ENCODE measurements at regions not wholly inside any gene's neighbourhood (a gene's known extent, or its start where the extent isn't known, plus 50 kb on each side); places are given as distances from the start of the nearest gene placed in this dataset.

DNA sequence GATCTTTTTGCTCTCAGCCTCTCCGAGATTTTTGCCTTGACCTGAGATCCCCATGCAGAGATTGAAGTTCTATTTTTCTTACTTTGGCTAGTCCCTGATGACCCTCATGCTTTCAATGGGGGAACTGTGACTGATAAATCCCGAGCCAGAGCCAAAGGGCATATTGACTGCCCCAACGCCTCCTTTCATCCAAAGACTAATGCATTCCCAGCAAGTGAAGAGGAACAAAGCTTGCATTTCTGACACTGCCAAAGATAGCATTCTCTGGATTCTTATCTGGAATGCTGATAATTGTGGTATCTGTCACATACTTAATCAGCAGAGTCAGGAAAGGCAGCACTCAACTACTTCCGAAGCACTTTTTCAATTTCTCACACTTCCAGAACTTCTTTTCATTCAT lies 152.3 kb upstream of the EGLN3 start:
- no peaks in the 10 kb centered on the region for H3K36me3 ChIP-seq (ENCODE audit: control insufficient read depth in 2 of 3, insufficient read depth in 3 of 3, low read length in 3 of 3)
- DNase-seq, result no peak
- intact Hi-C loops (cut with DNase I), result no loop called here
- no peak overlapping the region for H3K27ac ChIP-seq (ENCODE audit: low read depth in 2 of 2, low read length in 2 of 2)
- no peak for FAIRE-seq
- peaks cover 0 to 2% (median 0%) of the 10 kb centered on the region in 3 donors for H3K4me1 ChIP-seq (ENCODE audit: control insufficient read depth in 2 of 3, insufficient read depth in 2 of 3, low read depth in 1 of 3, low read length in 3 of 3)
- no peaks in the 10 kb centered on the region for H3K27me3 ChIP-seq (ENCODE audit: control insufficient read depth, insufficient read depth, low read length)
- H3K9me3 ChIP-seq (ENCODE audit: control insufficient read depth in 2 of 3, insufficient read depth in 1 of 3, low read length in 3 of 3), result no peaks in the 10 kb centered on the region
- no peak overlapping the region for H3K4me3 ChIP-seq (ENCODE audit: low read length in 3 of 3)
- TF ChIP-seq, protein P1, sequence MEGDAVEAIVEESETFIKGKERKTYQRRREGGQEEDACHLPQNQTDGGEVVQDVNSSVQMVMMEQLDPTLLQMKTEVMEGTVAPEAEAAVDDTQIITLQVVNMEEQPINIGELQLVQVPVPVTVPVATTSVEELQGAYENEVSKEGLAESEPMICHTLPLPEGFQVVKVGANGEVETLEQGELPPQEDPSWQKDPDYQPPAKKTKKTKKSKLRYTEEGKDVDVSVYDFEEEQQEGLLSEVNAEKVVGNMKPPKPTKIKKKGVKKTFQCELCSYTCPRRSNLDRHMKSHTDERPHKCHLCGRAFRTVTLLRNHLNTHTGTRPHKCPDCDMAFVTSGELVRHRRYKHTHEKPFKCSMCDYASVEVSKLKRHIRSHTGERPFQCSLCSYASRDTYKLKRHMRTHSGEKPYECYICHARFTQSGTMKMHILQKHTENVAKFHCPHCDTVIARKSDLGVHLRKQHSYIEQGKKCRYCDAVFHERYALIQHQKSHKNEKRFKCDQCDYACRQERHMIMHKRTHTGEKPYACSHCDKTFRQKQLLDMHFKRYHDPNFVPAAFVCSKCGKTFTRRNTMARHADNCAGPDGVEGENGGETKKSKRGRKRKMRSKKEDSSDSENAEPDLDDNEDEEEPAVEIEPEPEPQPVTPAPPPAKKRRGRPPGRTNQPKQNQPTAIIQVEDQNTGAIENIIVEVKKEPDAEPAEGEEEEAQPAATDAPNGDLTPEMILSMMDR (IDR thresholded peaks at IDR 0.05; ENCODE audit: borderline replicate concordance, extremely low read depth, insufficient read depth), result no peak
- H3K9ac ChIP-seq (ENCODE audit: low read length in 3 of 3), result no peak overlapping the region

GRCh38 chr14:34099635-34100034 lies 148.8 kb upstream of the EGLN3 start:
- H3K27ac ChIP-seq (ENCODE audit: low read depth in 2 of 2, low read length in 2 of 2), result no peak overlapping the region
- no peak overlapping the region for H3K9ac ChIP-seq (ENCODE audit: low read length in 3 of 3)
- no peaks in the 10 kb centered on the region for H3K9me3 ChIP-seq (ENCODE audit: control insufficient read depth in 2 of 3, insufficient read depth in 1 of 3, low read length in 3 of 3)
- no peaks in the 10 kb centered on the region for H3K27me3 ChIP-seq (ENCODE audit: control insufficient read depth, insufficient read depth, low read length)
- DNase-seq, result no peak
- H3K36me3 ChIP-seq (ENCODE audit: control insufficient read depth in 2 of 3, insufficient read depth in 3 of 3, low read length in 3 of 3), result no peaks in the 10 kb centered on the region
- TF ChIP-seq, protein P1 (IDR thresholded peaks at IDR 0.05; ENCODE audit: borderline replicate concordance, extremely low read depth, insufficient read depth), result no peak
- H3K4me1 ChIP-seq (ENCODE audit: control insufficient read depth in 2 of 3, insufficient read depth in 2 of 3, low read depth in 1 of 3, low read length in 3 of 3), result no peaks in the 10 kb centered on the region
- intact Hi-C loops (cut with DNase I), result loop anchor here (5.0 kb wide), 1 partner anchor 252 kb away; no protein-coding TSS in a partner anchor
- H3K4me3 ChIP-seq (ENCODE audit: low read length in 3 of 3), result no peak overlapping the region
- no peak for FAIRE-seq

DNA sequence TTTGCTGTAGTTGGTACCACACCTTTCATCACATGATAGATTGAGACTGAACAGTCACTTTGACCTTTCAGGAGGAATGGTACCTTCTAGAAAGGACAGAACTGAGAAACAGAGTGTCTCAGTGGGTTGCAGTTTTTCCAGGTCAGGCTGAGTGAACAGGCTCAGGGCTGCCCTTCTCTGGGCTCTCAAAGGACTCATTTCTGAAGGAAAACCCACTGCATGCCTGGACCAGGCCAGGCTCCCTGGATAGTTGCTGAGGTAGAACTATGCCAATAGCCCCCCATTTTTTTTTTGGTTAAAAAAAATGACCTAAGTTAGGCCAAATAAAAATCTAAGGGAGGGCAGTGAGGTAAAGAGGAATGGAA lies 148.1 kb upstream of the EGLN3 start:
- no peaks in the 10 kb centered on the region for H3K9me3 ChIP-seq (ENCODE audit: control insufficient read depth in 2 of 3, insufficient read depth in 1 of 3, low read length in 3 of 3)
- intact Hi-C loops (cut with DNase I), result loop anchor here (5.0 kb wide), 1 partner anchor 252 kb away; no protein-coding TSS in a partner anchor
- no peaks in the 10 kb centered on the region for H3K36me3 ChIP-seq (ENCODE audit: control insufficient read depth in 2 of 3, insufficient read depth in 3 of 3, low read length in 3 of 3)
- TF ChIP-seq, protein P1 (IDR thresholded peaks at IDR 0.05; ENCODE audit: borderline replicate concordance, extremely low read depth, insufficient read depth), result no peak
- no peaks in the 10 kb centered on the region for H3K27me3 ChIP-seq (ENCODE audit: control insufficient read depth, insufficient read depth, low read length)
- H3K27ac ChIP-seq (ENCODE audit: low read depth in 2 of 2, low read length in 2 of 2), result no peak overlapping the region
- no peak overlapping the region for H3K4me3 ChIP-seq (ENCODE audit: low read length in 3 of 3)
- FAIRE-seq (no peak), DNase-seq (no peak)
- no peak overlapping the region for H3K9ac ChIP-seq (ENCODE audit: low read length in 3 of 3)
- H3K4me1 ChIP-seq (ENCODE audit: control insufficient read depth in 2 of 3, insufficient read depth in 2 of 3, low read depth in 1 of 3, low read length in 3 of 3), result no peaks in the 10 kb centered on the region
